Neural progenitor cell (in vitro differentiated cells): ENCODE measurements at regions not wholly inside any gene's neighbourhood (a gene's known extent, or its start where the extent isn't known, plus 50 kb on each side); places are given as distances from the start of the nearest gene placed in this dataset.

Experiments used
- EZH2 ChIP-seq: fragments of 200-600 bp; sonication (generic); IDR thresholded peaks from 2 replicates; pipeline ENCODE4 v1.6.1; 2017; ENCODE audit warnings: antibody characterized with exemption, mild to moderate bottlenecking, moderate library complexity
- TF ChIP-seq, protein P1 (sequence below): fragments of 200-600 bp; sonication (generic); IDR thresholded peaks from 2 replicates; pipeline ENCODE4 v1.5.1; 2017; ENCODE audit warnings: antibody characterized with exemption, mild to moderate bottlenecking

DNA sequence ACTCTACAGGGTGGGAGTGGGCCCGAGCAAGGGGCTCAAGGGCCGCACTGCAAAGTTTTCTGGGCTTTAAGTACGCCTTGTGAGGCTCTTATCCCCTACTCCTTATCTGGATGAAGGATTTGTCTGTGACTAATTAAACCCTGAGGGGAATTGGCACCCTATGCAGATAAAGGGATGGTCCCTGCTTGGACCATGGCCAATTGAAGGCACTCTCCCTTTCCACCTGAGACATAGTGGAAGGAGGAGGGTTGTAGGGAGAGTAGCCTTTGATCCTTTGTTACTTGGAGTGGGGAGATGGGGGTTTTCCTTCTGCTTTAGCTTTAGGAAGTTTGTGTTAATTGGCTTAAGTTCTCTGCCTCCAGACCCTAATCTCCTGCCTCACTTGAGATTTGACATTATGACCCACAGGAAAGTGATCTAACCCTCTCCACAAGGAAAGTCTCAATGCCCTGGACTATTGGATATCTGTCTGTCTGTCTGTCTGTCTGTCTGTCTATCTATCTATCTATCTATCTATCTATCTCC is 1158.8 kb upstream of the SORCS1 start:
- TF ChIP-seq, protein P1, sequence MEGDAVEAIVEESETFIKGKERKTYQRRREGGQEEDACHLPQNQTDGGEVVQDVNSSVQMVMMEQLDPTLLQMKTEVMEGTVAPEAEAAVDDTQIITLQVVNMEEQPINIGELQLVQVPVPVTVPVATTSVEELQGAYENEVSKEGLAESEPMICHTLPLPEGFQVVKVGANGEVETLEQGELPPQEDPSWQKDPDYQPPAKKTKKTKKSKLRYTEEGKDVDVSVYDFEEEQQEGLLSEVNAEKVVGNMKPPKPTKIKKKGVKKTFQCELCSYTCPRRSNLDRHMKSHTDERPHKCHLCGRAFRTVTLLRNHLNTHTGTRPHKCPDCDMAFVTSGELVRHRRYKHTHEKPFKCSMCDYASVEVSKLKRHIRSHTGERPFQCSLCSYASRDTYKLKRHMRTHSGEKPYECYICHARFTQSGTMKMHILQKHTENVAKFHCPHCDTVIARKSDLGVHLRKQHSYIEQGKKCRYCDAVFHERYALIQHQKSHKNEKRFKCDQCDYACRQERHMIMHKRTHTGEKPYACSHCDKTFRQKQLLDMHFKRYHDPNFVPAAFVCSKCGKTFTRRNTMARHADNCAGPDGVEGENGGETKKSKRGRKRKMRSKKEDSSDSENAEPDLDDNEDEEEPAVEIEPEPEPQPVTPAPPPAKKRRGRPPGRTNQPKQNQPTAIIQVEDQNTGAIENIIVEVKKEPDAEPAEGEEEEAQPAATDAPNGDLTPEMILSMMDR = no peak
- no peak for TF ChIP-seq EZH2
